ENCODE measurements at regions not wholly inside any gene's neighbourhood (a gene's known extent, or its start where the extent isn't known, plus 50 kb on each side); places are given as distances from the start of the nearest gene placed in this dataset.

DNA sequence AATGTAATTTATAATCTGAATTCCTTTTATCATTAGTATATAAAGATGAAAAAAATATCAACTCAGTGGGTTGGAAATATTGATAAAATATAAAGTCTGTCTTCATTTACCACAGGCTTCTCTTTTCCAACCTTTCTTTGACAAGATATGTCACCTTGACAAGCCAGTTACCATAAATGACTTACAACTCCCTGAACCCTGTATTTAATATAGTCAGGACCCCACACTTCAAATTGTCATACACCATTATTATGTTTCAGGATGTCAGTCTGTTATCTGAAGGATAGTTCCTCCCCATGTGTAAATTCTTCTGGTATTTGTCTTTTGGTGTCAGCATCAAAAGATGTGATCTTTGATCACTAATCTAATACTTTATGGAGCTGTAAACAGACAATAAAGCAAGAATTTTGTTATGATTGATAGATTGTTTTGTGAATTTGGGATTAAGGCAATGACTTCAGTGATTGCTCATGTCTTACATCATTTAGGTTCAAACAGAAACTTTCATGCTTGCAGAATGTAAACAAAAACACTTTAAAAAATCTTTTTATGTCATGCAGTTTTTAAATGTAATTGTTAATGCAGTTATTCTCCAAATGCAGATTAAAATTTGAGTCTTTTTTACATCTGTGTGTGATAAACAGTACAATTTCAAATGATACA, 503.5 kb upstream of the BCHE start:
- Histone ChIP-seq H3K36me3 (no peaks in the 10 kb centered on the region), H3K27ac (no peak overlapping the region), H3K9ac (no peak overlapping the region), H3K4me3 (no peak overlapping the region), H4K20me1 (no peaks in the 10 kb centered on the region), H3K27me3 (no peaks in the 10 kb centered on the region), H3K4me1 (no peaks in the 10 kb centered on the region), H3K4me2 (no peak overlapping the region), H3K9me3 (no peaks in the 10 kb centered on the region)
- no peak for TF ChIP-seq Cebpa-rat (IDR thresholded peaks at IDR 0.05)

GRCh38 chr3:166324401-166324800, 487.2 kb upstream of the BCHE start:
- no peaks in the 10 kb centered on the region for H3K36me3 ChIP-seq
- no peak overlapping the region for H3K27ac ChIP-seq
- no peaks in the 10 kb centered on the region for H3K9me3 ChIP-seq
- H4K20me1 ChIP-seq = no peaks in the 10 kb centered on the region
- H3K27me3 ChIP-seq = no peaks in the 10 kb centered on the region
- H3K4me3 ChIP-seq = no peak overlapping the region
- no peak for TF ChIP-seq Cebpa-rat (IDR thresholded peaks at IDR 0.05)
- H3K4me2 ChIP-seq = no peak overlapping the region
- no peaks in the 10 kb centered on the region for H3K4me1 ChIP-seq
- H3K9ac ChIP-seq = no peak overlapping the region

GRCh38 chr3:166322391-166322790, 485.2 kb upstream of the BCHE start:
- no peaks in the 10 kb centered on the region for H4K20me1 ChIP-seq
- TF ChIP-seq Cebpa-rat (IDR thresholded peaks at IDR 0.05) = no peak
- no peak overlapping the region for H3K4me2 ChIP-seq
- H3K27me3 ChIP-seq = no peaks in the 10 kb centered on the region
- no peaks in the 10 kb centered on the region for H3K4me1 ChIP-seq
- no peak overlapping the region for H3K4me3 ChIP-seq
- H3K27ac ChIP-seq = no peak overlapping the region
- no peak overlapping the region for H3K9ac ChIP-seq
- no peaks in the 10 kb centered on the region for H3K9me3 ChIP-seq
- no peaks in the 10 kb centered on the region for H3K36me3 ChIP-seq

GRCh38 chr3:166307756-166308350, 470.6 kb upstream of the BCHE start:
- Histone ChIP-seq H4K20me1 (no peaks in the 10 kb centered on the region), H3K9me3 (no peaks in the 10 kb centered on the region), H3K4me1 (no peaks in the 10 kb centered on the region), H3K27ac (no peak overlapping the region), H3K27me3 (no peaks in the 10 kb centered on the region), H3K36me3 (no peaks in the 10 kb centered on the region), H3K9ac (no peak overlapping the region), H3K4me2 (no peak overlapping the region), H3K4me3 (no peak overlapping the region)
- TF ChIP-seq Cebpa-rat (IDR thresholded peaks at IDR 0.05) = no peak

DNA sequence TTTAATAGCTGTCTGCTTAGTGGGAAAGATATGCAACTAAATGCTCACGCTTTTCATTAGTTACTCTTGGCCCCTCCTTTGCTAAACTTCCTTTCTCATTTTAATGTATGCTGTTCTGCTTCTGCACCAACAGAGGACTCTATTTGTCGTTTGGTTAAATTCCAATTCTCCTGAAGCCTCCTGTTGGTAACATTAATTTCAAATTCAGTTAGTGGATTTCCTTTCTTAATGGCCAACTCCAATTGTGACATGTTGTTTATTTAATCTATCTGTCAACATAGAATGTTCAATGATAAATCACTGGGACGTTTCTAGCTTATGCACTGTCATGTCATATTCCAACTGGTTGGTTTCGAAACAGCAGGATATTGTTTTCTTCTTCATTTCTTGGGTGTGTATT, 467.4 kb upstream of the BCHE start:
- H3K9me3 ChIP-seq = no peaks in the 10 kb centered on the region
- H3K4me1 ChIP-seq = no peaks in the 10 kb centered on the region
- no peak overlapping the region for H3K9ac ChIP-seq
- no peak overlapping the region for H3K27ac ChIP-seq
- no peak for TF ChIP-seq Cebpa-rat (IDR thresholded peaks at IDR 0.05)
- H3K4me3 ChIP-seq = no peak overlapping the region
- H3K36me3 ChIP-seq = no peaks in the 10 kb centered on the region
- no peaks in the 10 kb centered on the region for H4K20me1 ChIP-seq
- no peaks in the 10 kb centered on the region for H3K27me3 ChIP-seq
- no peak overlapping the region for H3K4me2 ChIP-seq

- Histone ChIP-seq H3K4me3 (no peak overlapping the region), H3K9me3 (no peaks in the 10 kb centered on the region), H3K36me3 (no peaks in the 10 kb centered on the region), H3K27me3 (no peaks in the 10 kb centered on the region), H4K20me1 (no peaks in the 10 kb centered on the region), H3K27ac (no peak overlapping the region), H3K9ac (no peak overlapping the region), H3K4me2 (no peak overlapping the region), H3K4me1 (no peaks in the 10 kb centered on the region)
- no peak for TF ChIP-seq Cebpa-rat (IDR thresholded peaks at IDR 0.05)
Measured at GRCh38 chr3:166303681-166304080, 466.5 kb upstream of the BCHE start.

- Histone ChIP-seq H4K20me1 (no peaks in the 10 kb centered on the region), H3K4me1 (no peaks in the 10 kb centered on the region), H3K27me3 (no peaks in the 10 kb centered on the region), H3K4me2 (no peak overlapping the region), H3K27ac (no peak overlapping the region), H3K9me3 (no peaks in the 10 kb centered on the region), H3K9ac (no peak overlapping the region), H3K4me3 (no peak overlapping the region), H3K36me3 (no peaks in the 10 kb centered on the region)
- TF ChIP-seq Cebpa-rat (IDR thresholded peaks at IDR 0.05) = no peak
Measured at GRCh38 chr3:166302331-166302730, 465.1 kb upstream of the BCHE start.

GRCh38 chr3:166296179-166296783, 459.1 kb upstream of the BCHE start:
- Histone ChIP-seq H4K20me1 (no peaks in the 10 kb centered on the region), H3K9ac (no peak overlapping the region), H3K9me3 (no peaks in the 10 kb centered on the region), H3K27ac (no peak overlapping the region), H3K4me3 (no peak overlapping the region), H3K4me2 (no peak overlapping the region), H3K27me3 (no peaks in the 10 kb centered on the region), H3K36me3 (no peaks in the 10 kb centered on the region), H3K4me1 (no peaks in the 10 kb centered on the region)
- TF ChIP-seq Cebpa-rat (IDR thresholded peaks at IDR 0.05) = no peak

DNA sequence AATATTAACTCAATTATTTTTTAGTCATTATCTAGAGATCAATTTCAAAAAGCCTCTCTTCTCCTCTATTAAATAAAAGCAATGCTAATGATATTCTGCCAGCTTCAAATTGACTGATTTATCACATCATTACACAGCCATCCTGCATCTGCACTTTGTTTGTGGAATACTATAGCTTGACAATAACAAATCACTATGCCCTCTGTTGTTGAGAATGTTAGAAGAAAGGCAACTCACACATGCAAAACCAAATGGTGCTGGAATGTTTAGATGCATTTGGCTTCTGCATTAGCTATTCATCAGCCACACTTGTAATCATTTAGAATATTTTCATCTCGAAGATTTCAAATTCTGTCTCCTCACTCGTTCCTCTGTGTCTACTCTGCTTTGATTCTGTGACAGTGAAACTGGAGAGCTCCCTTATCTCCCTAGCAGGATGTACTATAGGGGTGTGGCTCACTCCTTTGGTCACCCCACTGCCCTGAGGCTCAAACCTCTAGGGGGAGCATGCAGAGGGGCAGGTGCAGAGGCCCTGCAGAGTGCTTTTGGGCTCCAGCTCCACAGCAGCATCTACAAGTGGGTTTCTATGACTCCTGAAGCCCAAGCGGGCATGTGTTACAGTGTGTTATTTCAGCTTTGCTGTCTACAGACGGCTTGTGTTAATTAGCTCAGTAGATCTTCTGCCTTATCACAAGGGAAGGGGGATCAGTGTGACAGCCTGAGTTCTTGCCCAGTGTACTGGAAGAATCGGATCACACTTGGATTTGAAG, 454.1 kb upstream of the BCHE start:
- Histone ChIP-seq H3K27ac (no peak overlapping the region), H3K4me3 (no peak overlapping the region), H3K4me1 (no peaks in the 10 kb centered on the region), H3K27me3 (no peaks in the 10 kb centered on the region), H3K9ac (no peak overlapping the region), H4K20me1 (no peaks in the 10 kb centered on the region), H3K4me2 (no peak overlapping the region), H3K9me3 (no peaks in the 10 kb centered on the region), H3K36me3 (no peaks in the 10 kb centered on the region)
- no peak for TF ChIP-seq Cebpa-rat (IDR thresholded peaks at IDR 0.05)

- H3K9me3 ChIP-seq = no peaks in the 10 kb centered on the region
- H3K4me3 ChIP-seq = no peak overlapping the region
- H3K4me2 ChIP-seq = no peak overlapping the region
- no peaks in the 10 kb centered on the region for H4K20me1 ChIP-seq
- no peaks in the 10 kb centered on the region for H3K36me3 ChIP-seq
- no peak overlapping the region for H3K9ac ChIP-seq
- H3K27me3 ChIP-seq = no peaks in the 10 kb centered on the region
- H3K4me1 ChIP-seq = no peaks in the 10 kb centered on the region
- TF ChIP-seq Cebpa-rat (IDR thresholded peaks at IDR 0.05) = no peak
- H3K27ac ChIP-seq = no peak overlapping the region
Measured at GRCh38 chr3:166285001-166285400, 447.8 kb upstream of the BCHE start.

Measured in BLaER1 (cell line).